DND-41 (cell line): ENCODE measurements at regions not wholly inside any gene's neighbourhood (a gene's known extent, or its start where the extent isn't known, plus 50 kb on each side); places are given as distances from the start of the nearest gene placed in this dataset.

Source experiments
- ATAC-seq: fragments of 200-7000 bp; cut with Tn5 transposase; 3 replicates; pipeline ENCODE4 v1.9.1; 2021; ENCODE audit warnings: low read depth; ENCODE audit not compliant: insufficient read depth
- DNase-seq: peaks from one replicate; pipeline ENCODE4 v3.0.0-alpha.2; 2020
- H2AFZ ChIP-seq: 2 replicates; pipeline ENCODE4 v1.6.0; 2012; ENCODE audit warnings: low read depth, low read length
- H3K27ac ChIP-seq: 2 replicates; pipeline ENCODE4 v1.5.1; 2012; ENCODE audit warnings: low read length, inconsistent platforms
- H3K27me3 ChIP-seq: fragments of 200-600 bp; sonication (generic); 2 replicates; pipeline ENCODE4 v1.6.0; 2012; ENCODE audit warnings: low read length, mild to moderate bottlenecking, inconsistent platforms; ENCODE audit not compliant: insufficient read depth, poor library complexity
- H3K36me3 ChIP-seq: 2 replicates; pipeline ENCODE4 v1.5.1; 2012; ENCODE audit warnings: low read length, inconsistent platforms; ENCODE audit not compliant: insufficient read depth
- H3K4me1 ChIP-seq: 2 replicates; pipeline ENCODE4 v1.5.1; 2012; ENCODE audit warnings: mild to moderate bottlenecking, low read length; ENCODE audit not compliant: insufficient read depth
- H3K4me2 ChIP-seq: 2 replicates; pipeline ENCODE4 v1.6.0; 2012; ENCODE audit warnings: mild to moderate bottlenecking, moderate library complexity, low read length, inconsistent platforms; ENCODE audit not compliant: insufficient read depth
- H3K4me3 ChIP-seq, 2 experiments: fragments of 200-600 bp in 1 of 2; shearing (Covaris generic) in 1 of 2; 2 replicates each; pipeline ENCODE4 v1.5.1; 2012 to 2016; ENCODE audit warnings: inconsistent platforms in 2 of 2, low read length in 2 of 2, mild to moderate bottlenecking in 2 of 2, low read depth in 1 of 2, moderate library complexity in 1 of 2
- H3K79me2 ChIP-seq: 2 replicates; pipeline ENCODE4 v1.6.0; 2012; ENCODE audit warnings: low read length, inconsistent platforms; ENCODE audit not compliant: insufficient read depth
- H3K9ac ChIP-seq: 2 replicates; pipeline ENCODE4 v1.6.0; 2012; ENCODE audit warnings: low read depth, mild to moderate bottlenecking, inconsistent platforms, low read length, moderate library complexity
- H3K9me3 ChIP-seq: 2 replicates; pipeline ENCODE4 v1.5.1; 2012; ENCODE audit warnings: low read length, moderate library complexity, mild to moderate bottlenecking, inconsistent platforms; ENCODE audit not compliant: insufficient read depth, severe bottlenecking
- H4K20me1 ChIP-seq: 2 replicates; pipeline ENCODE4 v1.6.0; 2012; ENCODE audit warnings: low read length; ENCODE audit not compliant: insufficient read depth
- CTCF ChIP-seq: IDR thresholded peaks from 2 replicates; pipeline ENCODE4 v1.5.1; 2012; ENCODE audit warnings: borderline replicate concordance, low read length, moderate library complexity, mild to moderate bottlenecking; ENCODE audit not compliant: poor library complexity, severe bottlenecking; ENCODE audit errors: extremely low read depth
- EZH2 ChIP-seq: IDR thresholded peaks from 3 replicates; pipeline ENCODE4 v1.6.1; 2012; ENCODE audit warnings: borderline replicate concordance, low read depth, mild to moderate bottlenecking, moderate library complexity, low read length, inconsistent platforms; ENCODE audit not compliant: severe bottlenecking

GRCh38 chr12:24280056-24280842 is 330.8 kb upstream of the SOX5 start:
- TF ChIP-seq EZH2 (no peak), CTCF (no peak)
- peaks cover 15% of the 10 kb centered on the region for H3K4me1 ChIP-seq
- H3K27ac ChIP-seq: no peak overlapping the region
- no peaks in the 10 kb centered on the region for H3K9me3 ChIP-seq
- H3K36me3 ChIP-seq: no peaks in the 10 kb centered on the region
- no peaks in the 10 kb centered on the region for H4K20me1 ChIP-seq
- DNase-seq (no peak), ATAC-seq (peak; percentile 70)
- H3K9ac ChIP-seq: no peak overlapping the region
- no peaks in the 10 kb centered on the region for H3K79me2 ChIP-seq
- H3K4me3 ChIP-seq: no peak overlapping the region
- H3K4me2 ChIP-seq: no peak overlapping the region
- no peaks in the 10 kb centered on the region for H3K27me3 ChIP-seq
- H2AFZ ChIP-seq: peak overlapping the region; percentile 49

DNA sequence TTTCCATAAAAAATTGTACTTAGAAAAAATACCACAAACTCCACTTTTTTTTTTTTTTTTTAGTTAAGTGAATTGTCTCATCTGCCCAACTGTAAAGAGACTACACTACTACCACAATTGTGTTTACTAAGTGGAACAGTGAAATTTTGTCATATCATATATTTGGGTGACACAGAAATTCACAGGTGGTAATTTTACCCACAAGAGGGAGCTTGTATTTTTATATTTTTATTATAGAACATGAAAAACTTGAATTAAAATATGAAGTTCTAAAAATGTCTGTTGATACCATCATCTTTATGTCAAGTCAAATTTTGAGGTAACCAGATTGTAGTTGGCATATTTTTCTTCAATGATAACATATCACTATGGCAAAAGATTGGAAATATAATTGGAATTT is 329.4 kb upstream of the SOX5 start:
- H3K4me2 ChIP-seq: no peak overlapping the region
- no peaks in the 10 kb centered on the region for H3K79me2 ChIP-seq
- no peaks in the 10 kb centered on the region for H4K20me1 ChIP-seq
- no peak overlapping the region for H3K9ac ChIP-seq
- no peak for DNase-seq
- no peak for TF ChIP-seq EZH2
- peak; percentile 13 for TF ChIP-seq CTCF
- H3K36me3 ChIP-seq: no peaks in the 10 kb centered on the region
- H3K9me3 ChIP-seq: no peaks in the 10 kb centered on the region
- no peak overlapping the region for H2AFZ ChIP-seq
- no peak overlapping the region for H3K27ac ChIP-seq
- H3K27me3 ChIP-seq: no peaks in the 10 kb centered on the region
- H3K4me3 ChIP-seq: no peak overlapping the region
- ATAC-seq: no peak
- peaks cover 15% of the 10 kb centered on the region for H3K4me1 ChIP-seq

GRCh38 chr12:24270965-24271364 is 321.5 kb upstream of the SOX5 start:
- H3K27ac ChIP-seq: no peak overlapping the region
- H3K4me2 ChIP-seq: no peak overlapping the region
- no peaks in the 10 kb centered on the region for H3K36me3 ChIP-seq
- H3K4me3 ChIP-seq: no peak overlapping the region
- DNase-seq (no peak), ATAC-seq (no peak)
- H3K4me1 ChIP-seq: no peaks in the 10 kb centered on the region
- no peaks in the 10 kb centered on the region for H3K27me3 ChIP-seq
- H3K79me2 ChIP-seq: no peaks in the 10 kb centered on the region
- H4K20me1 ChIP-seq: no peaks in the 10 kb centered on the region
- no peak overlapping the region for H3K9ac ChIP-seq
- H2AFZ ChIP-seq: no peak overlapping the region
- TF ChIP-seq CTCF (no peak), EZH2 (no peak)
- no peaks in the 10 kb centered on the region for H3K9me3 ChIP-seq

DNA sequence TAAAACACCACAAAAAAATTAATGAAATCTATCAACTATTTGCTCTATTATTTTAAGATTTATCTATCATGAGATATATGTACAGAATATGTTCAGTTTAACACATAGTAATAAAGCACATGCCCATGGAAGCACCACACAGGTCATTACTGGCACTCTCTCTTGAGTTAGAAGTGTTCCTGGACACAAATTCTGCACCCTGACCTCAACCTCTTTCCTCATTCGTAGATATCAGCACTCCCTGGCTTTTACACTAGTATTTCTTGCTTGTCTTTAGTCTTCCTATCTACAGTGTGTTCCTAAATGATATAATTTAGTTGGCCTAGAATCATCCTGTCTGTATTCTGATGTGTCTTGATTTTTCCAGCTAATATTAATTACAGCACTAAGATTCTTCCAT is 321.0 kb upstream of the SOX5 start:
- H2AFZ ChIP-seq: no peak overlapping the region
- no peak overlapping the region for H3K4me3 ChIP-seq
- H3K36me3 ChIP-seq: no peaks in the 10 kb centered on the region
- DNase-seq (no peak), ATAC-seq (no peak)
- no peaks in the 10 kb centered on the region for H3K79me2 ChIP-seq
- no peaks in the 10 kb centered on the region for H4K20me1 ChIP-seq
- H3K9ac ChIP-seq: no peak overlapping the region
- H3K27ac ChIP-seq: no peak overlapping the region
- H3K4me1 ChIP-seq: no peaks in the 10 kb centered on the region
- TF ChIP-seq EZH2 (no peak), CTCF (no peak)
- H3K4me2 ChIP-seq: no peak overlapping the region
- H3K9me3 ChIP-seq: no peaks in the 10 kb centered on the region
- H3K27me3 ChIP-seq: no peaks in the 10 kb centered on the region
